Transverse colon (tissue), 4 donors: ENCODE measurements at regions not wholly inside any gene's neighbourhood (a gene's known extent, or its start where the extent isn't known, plus 50 kb on each side); places are given as distances from the start of the nearest gene placed in this dataset.
"Not testable (repeated sequence)": the region's sequence is repeated elsewhere in the genome, so short reads cannot be mapped to it uniquely, and the experiment has no call there.

Experiments used
- CTCF ChIP-seq, 5 experiments: fragments of 200-600 bp in 3 of 5; fragments of 450-650 bp in 2 of 5; sonication (generic) in 3 of 5; IDR thresholded peaks; 1 replicate in 2 of 5; 2 replicates in 3 of 5; pipeline ENCODE4 v1.5.1; 2016 to 2017; ENCODE audit warnings: antibody characterized with exemption in 5 of 5, inconsistent platforms in 3 of 5, mild to moderate bottlenecking in 2 of 5, moderate library complexity in 1 of 5
- EP300 ChIP-seq: sonication (generic); formaldehyde crosslinking; IDR thresholded peaks from one replicate; pipeline ENCODE4 v1.6.1; 2017; ENCODE audit warnings: antibody characterized with exemption, low read depth
- POLR2A ChIP-seq: fragments of 450-650 bp; IDR thresholded peaks from one replicate; pipeline ENCODE4 v1.6.1; 2016; ENCODE audit warnings: antibody characterized with exemption, mild to moderate bottlenecking, moderate library complexity
- POLR2AphosphoS5 ChIP-seq, 3 donors: sonication (generic); formaldehyde crosslinking; IDR thresholded peaks; one replicate each; pipeline ENCODE4 v1.6.1; 2016; ENCODE audit warnings: antibody characterized with exemption in 3 of 3

- not testable (repeated sequence) for TF ChIP-seq POLR2AphosphoS5 (IDR thresholded peaks at IDR 0.05); CTCF (IDR thresholded peaks at IDR 0.05); EP300; POLR2A
Measured at GRCh38 chr2:90021234-90021633, 1329.8 kb downstream of the RPIA start.
